C4-2B (cell line): ENCODE measurements at regions not wholly inside any gene's neighbourhood (a gene's known extent, or its start where the extent isn't known, plus 50 kb on each side); places are given as distances from the start of the nearest gene placed in this dataset.

Experiments used
- H3K27ac ChIP-seq: fragments of 450-650 bp; 2 replicates; pipeline ENCODE4 v1.5.1; 2017
- ZFX ChIP-seq: fragments of 450-650 bp; IDR thresholded peaks from 2 replicates; pipeline ENCODE4 v1.6.1; 2017
- TF ChIP-seq, protein P1 (sequence below): fragments of 450-650 bp; conservative IDR thresholded peaks from 2 replicates; pipeline ENCODE4 v1.5.1; 2017; ENCODE audit warnings: mild to moderate bottlenecking

DNA sequence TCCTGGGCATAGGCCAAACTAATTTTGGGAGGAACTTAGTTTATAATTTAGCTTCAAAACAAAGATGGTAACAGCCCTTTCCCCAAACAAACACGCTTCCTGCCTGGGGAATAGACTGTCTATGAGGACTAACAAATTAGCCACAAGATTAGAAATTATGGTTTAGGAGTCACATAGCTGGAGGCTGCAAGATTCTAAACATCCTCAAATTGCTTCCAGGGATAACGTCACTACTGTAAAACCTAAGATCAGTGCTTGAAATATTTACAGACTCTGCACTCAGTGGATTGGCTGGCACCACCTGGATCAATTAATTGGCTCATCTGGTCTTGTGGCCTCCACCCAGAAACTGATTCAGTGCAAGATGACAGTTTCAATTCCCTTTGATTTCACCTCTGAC is 118.0 kb upstream of the TACR1 start:
- H3K27ac ChIP-seq: no peak overlapping the region
- TF ChIP-seq, protein P1, sequence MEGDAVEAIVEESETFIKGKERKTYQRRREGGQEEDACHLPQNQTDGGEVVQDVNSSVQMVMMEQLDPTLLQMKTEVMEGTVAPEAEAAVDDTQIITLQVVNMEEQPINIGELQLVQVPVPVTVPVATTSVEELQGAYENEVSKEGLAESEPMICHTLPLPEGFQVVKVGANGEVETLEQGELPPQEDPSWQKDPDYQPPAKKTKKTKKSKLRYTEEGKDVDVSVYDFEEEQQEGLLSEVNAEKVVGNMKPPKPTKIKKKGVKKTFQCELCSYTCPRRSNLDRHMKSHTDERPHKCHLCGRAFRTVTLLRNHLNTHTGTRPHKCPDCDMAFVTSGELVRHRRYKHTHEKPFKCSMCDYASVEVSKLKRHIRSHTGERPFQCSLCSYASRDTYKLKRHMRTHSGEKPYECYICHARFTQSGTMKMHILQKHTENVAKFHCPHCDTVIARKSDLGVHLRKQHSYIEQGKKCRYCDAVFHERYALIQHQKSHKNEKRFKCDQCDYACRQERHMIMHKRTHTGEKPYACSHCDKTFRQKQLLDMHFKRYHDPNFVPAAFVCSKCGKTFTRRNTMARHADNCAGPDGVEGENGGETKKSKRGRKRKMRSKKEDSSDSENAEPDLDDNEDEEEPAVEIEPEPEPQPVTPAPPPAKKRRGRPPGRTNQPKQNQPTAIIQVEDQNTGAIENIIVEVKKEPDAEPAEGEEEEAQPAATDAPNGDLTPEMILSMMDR: no peak

DNA sequence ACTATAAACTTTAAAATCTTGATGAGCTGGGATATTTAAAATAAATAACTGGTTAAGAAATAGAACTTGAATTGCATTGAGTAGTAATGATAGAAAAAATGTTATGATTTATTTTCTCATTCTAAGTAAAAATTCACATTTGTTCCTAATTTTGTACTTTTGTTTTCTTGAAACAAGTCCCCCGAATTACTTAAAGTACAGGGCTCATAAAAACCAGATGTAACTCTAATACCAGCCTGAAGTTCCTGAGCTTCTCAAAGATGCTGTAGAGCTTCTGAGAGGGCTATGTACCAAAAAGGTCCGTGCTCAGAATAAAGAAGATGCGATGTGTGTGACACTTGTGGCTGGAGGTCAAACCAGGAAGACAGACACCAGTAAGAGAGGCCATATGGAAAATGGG is 116.1 kb upstream of the TACR1 start:
- H3K27ac ChIP-seq: no peak overlapping the region

DNA sequence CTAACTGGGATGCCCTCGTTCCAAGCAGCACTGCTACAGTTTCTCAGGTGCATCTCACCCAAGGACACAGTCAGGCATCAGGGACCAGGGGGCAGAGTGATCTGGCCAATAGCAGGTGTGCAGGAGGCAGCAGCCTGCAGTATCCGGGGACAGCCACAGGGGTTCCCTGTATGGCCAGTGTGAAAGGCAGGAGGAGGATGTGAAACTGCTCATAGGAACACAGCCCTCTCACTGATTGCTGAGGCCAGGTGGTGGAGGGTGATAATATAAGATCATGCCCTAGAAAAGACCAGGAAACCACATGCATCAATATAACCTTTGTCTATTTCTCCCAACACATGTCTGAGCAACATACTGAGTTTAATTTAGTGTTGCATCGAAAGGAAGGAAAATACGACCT is 112.7 kb upstream of the TACR1 start:
- no peak overlapping the region for H3K27ac ChIP-seq
- TF ChIP-seq, protein P1: no peak; the same call in 1 of the 2 replicates
- no peak for TF ChIP-seq ZFX

More for the DNA sequence above, 116.1 kb upstream of the TACR1 start:
- TF ChIP-seq, protein P1: no peak
- no peak for TF ChIP-seq ZFX

DNA sequence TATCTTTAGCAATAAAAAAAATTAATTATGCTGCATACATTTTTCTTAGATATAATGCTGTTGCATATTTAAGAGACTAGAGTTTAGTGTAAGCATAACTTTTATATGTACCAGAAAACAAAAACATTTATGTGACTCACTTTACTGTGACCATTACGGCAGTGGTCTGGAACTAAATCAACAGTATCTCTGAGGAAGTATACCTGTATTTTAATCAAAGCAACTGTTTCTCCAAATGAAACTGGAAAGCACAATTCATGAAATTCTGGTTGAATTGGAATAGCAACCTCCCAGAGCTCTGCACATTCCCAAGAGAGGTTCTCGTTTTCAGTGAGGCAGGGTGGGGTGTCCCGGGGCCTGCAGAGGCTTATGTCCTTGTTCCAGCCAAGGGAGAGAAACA is 112.2 kb upstream of the TACR1 start:
- TF ChIP-seq, protein P1: no peak
- TF ChIP-seq ZFX: no peak

DNA sequence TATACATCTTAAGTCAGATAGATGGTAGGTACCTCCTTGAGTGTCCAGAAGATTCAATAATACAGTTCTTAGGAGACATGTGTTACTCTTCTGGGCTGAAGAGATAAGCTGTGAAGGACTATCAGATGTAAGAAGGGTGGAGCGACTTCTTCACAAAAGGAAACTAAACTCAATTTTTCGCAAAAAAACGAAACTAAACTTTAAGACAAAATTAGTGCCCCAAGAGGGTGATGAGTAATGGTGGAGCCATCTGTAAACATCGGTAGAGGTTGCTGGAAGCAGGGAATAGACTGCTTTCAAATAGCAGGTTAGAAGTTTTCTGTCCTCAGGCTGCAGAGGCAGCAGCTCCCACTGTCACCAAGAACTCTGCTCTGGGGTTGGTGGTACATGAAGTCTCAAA is 111.6 kb upstream of the TACR1 start:
- TF ChIP-seq ZFX: no peak
- TF ChIP-seq, protein P1: no peak
- no peak overlapping the region for H3K27ac ChIP-seq

More for the DNA sequence above, 112.2 kb upstream of the TACR1 start:
- no peak overlapping the region for H3K27ac ChIP-seq

DNA sequence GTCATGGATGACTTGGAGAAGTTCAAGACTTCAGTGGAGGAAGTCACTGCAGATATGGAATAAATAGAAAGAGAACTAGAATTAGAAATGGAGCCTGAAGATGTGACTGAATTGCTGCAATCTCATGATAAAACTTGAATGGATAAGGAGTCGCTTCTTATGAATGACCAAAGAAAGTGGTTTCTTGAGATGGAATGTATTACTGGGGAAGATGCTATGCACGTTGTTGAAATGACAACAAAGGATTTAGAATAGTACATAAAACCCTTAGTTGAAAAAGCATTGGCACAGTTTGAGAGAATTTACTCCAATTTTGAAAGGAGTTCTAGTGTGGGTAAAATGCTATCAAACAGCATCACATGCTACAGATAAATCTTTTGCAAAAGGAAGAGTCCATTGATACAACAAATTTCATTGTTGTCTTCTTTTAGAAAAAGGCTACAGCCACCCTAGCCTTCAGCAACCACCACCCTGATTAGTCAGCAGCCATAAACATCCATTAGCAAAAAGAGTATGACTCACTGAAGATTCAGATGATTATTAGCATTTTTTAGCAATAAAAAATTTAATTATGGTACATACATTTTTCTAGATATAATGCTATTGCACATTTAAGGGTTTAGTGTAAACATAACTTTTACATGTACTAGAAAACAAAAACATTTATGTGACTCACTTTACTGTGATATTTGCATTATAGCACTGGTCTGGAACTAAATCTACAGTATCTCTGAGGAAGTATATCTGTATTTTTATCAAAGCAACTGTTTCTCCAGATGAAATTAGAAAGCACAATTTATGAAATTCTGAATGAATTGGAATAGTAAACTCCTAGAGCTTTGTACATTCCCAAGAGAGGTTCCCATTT is 110.5 kb upstream of the TACR1 start:
- H3K27ac ChIP-seq: no peak overlapping the region
- TF ChIP-seq, protein P1: no peak
- TF ChIP-seq ZFX: no peak

DNA sequence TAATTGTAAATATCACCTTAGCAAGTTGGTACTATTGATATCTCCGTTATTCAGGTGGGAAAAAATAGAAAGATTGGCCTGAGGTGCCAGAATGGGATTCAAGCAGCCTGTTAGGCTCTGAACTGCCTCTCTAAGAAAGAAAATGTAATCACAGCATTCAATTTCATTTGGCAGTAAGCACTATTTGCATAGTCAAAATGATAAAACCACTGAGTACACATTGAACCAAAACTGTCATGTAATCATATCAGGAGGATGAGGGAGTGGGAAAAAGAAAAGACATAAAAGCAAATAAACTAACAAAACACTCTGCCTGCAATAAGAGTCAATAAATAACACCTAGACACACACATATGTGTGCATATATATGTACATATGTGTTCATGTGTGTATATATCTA is 103.9 kb upstream of the TACR1 start:
- no peak for TF ChIP-seq ZFX
- TF ChIP-seq, protein P1: no peak
- no peak overlapping the region for H3K27ac ChIP-seq
